HEK293 (cell line): ENCODE measurements at regions not wholly inside any gene's neighbourhood (a gene's known extent, or its start where the extent isn't known, plus 50 kb on each side); places are given as distances from the start of the nearest gene placed in this dataset.

Experiments
- CTCF ChIA-PET: fragments of 350-600 bp; formaldehyde crosslinking; extraction: SDS; loops from one replicate; lab custom pipeline; 2021; ENCODE audit warnings: antibody characterized with exemption; lab: Yijun Ruan, JAX
- POLR2A ChIA-PET: fragments of 300-600 bp; formaldehyde crosslinking; extraction: SDS; loops from one replicate; lab custom pipeline; 2020; ENCODE audit warnings: antibody characterized with exemption, inconsistent platforms; lab: Yijun Ruan, JAX
- H3K27ac ChIP-seq: fragments of 200-500 bp; sonication (Bioruptor generic); 2 replicates; pipeline ENCODE4 v1.5.1; 2014; ENCODE audit warnings: low read depth, low read length, control low read depth, inconsistent platforms; ENCODE audit errors: extremely low read depth
- H3K36me3 ChIP-seq, 2 experiments: fragments of 200-500 bp in 1 of 2; sonication (Bioruptor generic) in 1 of 2; 1 replicate in 1 of 2; 2 replicates in 1 of 2; pipeline ENCODE4 v1.5.1; 2014 to 2017; ENCODE audit warnings: inconsistent platforms in 2 of 2, low read length in 2 of 2; ENCODE audit not compliant: control insufficient read depth in 2 of 2, insufficient read depth in 1 of 2
- H3K4me1 ChIP-seq: fragments of 200-500 bp; sonication (Bioruptor generic); 2 replicates; pipeline ENCODE4 v1.5.1; 2014; ENCODE audit warnings: mild to moderate bottlenecking, low read length, inconsistent platforms; ENCODE audit not compliant: control insufficient read depth, insufficient read depth
- H3K4me3 ChIP-seq: 2 replicates; pipeline ENCODE4 v1.5.1; 2011; ENCODE audit warnings: low read depth, mild to moderate bottlenecking, control low read depth, low read length, moderate library complexity
- H3K9me3 ChIP-seq: fragments of 200-500 bp; sonication (Bioruptor generic); 2 replicates; pipeline ENCODE4 v1.5.1; 2014; ENCODE audit warnings: low read depth, low read length, inconsistent platforms; ENCODE audit not compliant: control insufficient read depth, insufficient read depth
- KLF1 ChIP-seq: fragments of 450-650 bp; formaldehyde crosslinking; IDR thresholded peaks from 2 replicates; pipeline ENCODE4 v1.5.1; 2016; ENCODE audit warnings: missing biosample characterization, missing genetic modification characterization
- KLF10 ChIP-seq: fragments of 450-650 bp; IDR thresholded peaks from 2 replicates; pipeline ENCODE4 v1.5.1; 2018; ENCODE audit warnings: missing biosample characterization, mild to moderate bottlenecking, missing genetic modification characterization
- OSR2 ChIP-seq: fragments of 450-650 bp; formaldehyde crosslinking; IDR thresholded peaks from 2 replicates; pipeline ENCODE4 v1.5.1; 2016; ENCODE audit warnings: missing biosample characterization, missing genetic modification characterization
- PRDM10 ChIP-seq: fragments of 450-650 bp; formaldehyde crosslinking; IDR thresholded peaks from 2 replicates; pipeline ENCODE4 v1.5.1; 2016; ENCODE audit warnings: missing biosample characterization, missing genetic modification characterization
- SETDB1 ChIP-seq: IDR thresholded peaks from one replicate; pipeline ENCODE4 v1.6.1; 2017; ENCODE audit warnings: mild to moderate bottlenecking, low read length, moderate library complexity, mixed read lengths; ENCODE audit not compliant: insufficient read length
- SP3 ChIP-seq: fragments of 450-650 bp; formaldehyde crosslinking; IDR thresholded peaks from 2 replicates; pipeline ENCODE4 v1.5.1; 2016; ENCODE audit warnings: missing biosample characterization, missing genetic modification characterization
- ZBTB17 ChIP-seq: fragments of 450-650 bp; formaldehyde crosslinking; IDR thresholded peaks from 2 replicates; pipeline ENCODE4 v1.5.1; 2016; ENCODE audit warnings: missing biosample characterization, missing genetic modification characterization
- ZBTB20 ChIP-seq: fragments of 450-650 bp; formaldehyde crosslinking; IDR thresholded peaks from 2 replicates; pipeline ENCODE4 v1.5.1; 2016; ENCODE audit warnings: missing biosample characterization, missing genetic modification characterization
- ZNF211 ChIP-seq: fragments of 450-650 bp; formaldehyde crosslinking; IDR thresholded peaks from 2 replicates; pipeline ENCODE4 v1.5.1; 2016; ENCODE audit warnings: low read depth, missing biosample characterization, missing genetic modification characterization
- ZNF221 ChIP-seq: fragments of 450-650 bp; formaldehyde crosslinking; IDR thresholded peaks from 2 replicates; pipeline ENCODE4 v1.5.1; 2017; ENCODE audit warnings: missing biosample characterization, missing genetic modification characterization, borderline replicate concordance
- ZNF366 ChIP-seq: fragments of 450-650 bp; formaldehyde crosslinking; conservative IDR thresholded peaks from 2 replicates; pipeline ENCODE4 v1.5.1; 2016; ENCODE audit warnings: missing biosample characterization, missing genetic modification characterization
- ZNF518A ChIP-seq: fragments of 450-650 bp; formaldehyde crosslinking; conservative IDR thresholded peaks from 2 replicates; pipeline ENCODE4 v1.5.1; 2016; ENCODE audit warnings: low read depth, missing biosample characterization, missing genetic modification characterization
- ZNF530 ChIP-seq: fragments of 450-650 bp; formaldehyde crosslinking; IDR thresholded peaks from 2 replicates; pipeline ENCODE4 v1.5.1; 2016; ENCODE audit warnings: low read depth, missing biosample characterization, missing genetic modification characterization
- ZNF549 ChIP-seq: fragments of 450-650 bp; IDR thresholded peaks from 2 replicates; pipeline ENCODE4 v1.5.1; 2018; ENCODE audit warnings: missing biosample characterization, missing genetic modification characterization, mild to moderate bottlenecking, inconsistent platforms, moderate library complexity
- ZNF571 ChIP-seq: fragments of 450-650 bp; formaldehyde crosslinking; IDR thresholded peaks from 2 replicates; pipeline ENCODE4 v1.5.0; 2017; ENCODE audit warnings: missing biosample characterization, missing genetic modification characterization
- ZNF660 ChIP-seq: fragments of 450-650 bp; IDR thresholded peaks from 2 replicates; pipeline ENCODE4 v1.5.1; 2018; ENCODE audit warnings: missing biosample characterization, mild to moderate bottlenecking, missing genetic modification characterization
- ZNF792 ChIP-seq: fragments of 450-650 bp; formaldehyde crosslinking; IDR thresholded peaks from 2 replicates; pipeline ENCODE4 v1.5.1; 2016; ENCODE audit warnings: missing biosample characterization, missing genetic modification characterization

- Histone ChIP-seq H3K9me3 (no peaks in the 10 kb centered on the region), H3K36me3 (no peaks in the 10 kb centered on the region), H3K4me3 (no peak overlapping the region), H3K27ac (no peak overlapping the region), H3K4me1 (no peaks in the 10 kb centered on the region)
- TF ChIP-seq ZNF571 (tag by site-specific recombination): no peak
- TF ChIP-seq ZNF518A: no peak
- no peak for TF ChIP-seq ZNF660 (tag by site-specific recombination)
- TF ChIP-seq ZNF211 (tag by site-specific recombination): no peak
- no peak for TF ChIP-seq ZBTB17 (tag by site-specific recombination)
- TF ChIP-seq OSR2 (tag by site-specific recombination): no peak
- no peak for TF ChIP-seq SETDB1
- no peak for TF ChIP-seq ZNF549 (tag by site-specific recombination)
- no peak for TF ChIP-seq ZBTB20 (tag by site-specific recombination)
- TF ChIP-seq ZNF221 (tag by site-specific recombination): no peak
- no peak for TF ChIP-seq ZNF530
- TF ChIP-seq ZNF366 (tag by site-specific recombination): no peak
- no peak for TF ChIP-seq ZNF792 (tag by site-specific recombination)
- ChIA-PET CTCF (interaction anchor here (0.6 to 1.3 kb wide), 3 partner anchors 12 to 57 kb away, joined by 3 to 9 read pairs (median 3); no protein-coding TSS in a partner anchor), POLR2A (no interaction called here)
Observed at GRCh38 chr9:117528225-117528624, 113.4 kb upstream of the ASTN2 start.

GRCh38 chr9:117526674-117527073 is 111.8 kb upstream of the ASTN2 start:
- Histone ChIP-seq H3K4me3 (no peak overlapping the region), H3K27ac (no peak overlapping the region), H3K9me3 (no peaks in the 10 kb centered on the region), H3K36me3 (no peaks in the 10 kb centered on the region), H3K4me1 (no peaks in the 10 kb centered on the region)
- ChIA-PET CTCF (no interaction called here), POLR2A (no interaction called here)
- TF ChIP-seq SP3 (tag by site-specific recombination) (no peak), KLF10 (tag by site-specific recombination) (no peak), KLF1 (tag by site-specific recombination) (no peak), PRDM10 (tag by site-specific recombination) (no peak)
